ENCODE measurements at regions not wholly inside any gene's neighbourhood (a gene's known extent, or its start where the extent isn't known, plus 50 kb on each side); places are given as distances from the start of the nearest gene placed in this dataset.
"Not testable (repeated sequence)": the region's sequence is repeated elsewhere in the genome, so short reads cannot be mapped to it uniquely, and the experiment has no call there.

DNA sequence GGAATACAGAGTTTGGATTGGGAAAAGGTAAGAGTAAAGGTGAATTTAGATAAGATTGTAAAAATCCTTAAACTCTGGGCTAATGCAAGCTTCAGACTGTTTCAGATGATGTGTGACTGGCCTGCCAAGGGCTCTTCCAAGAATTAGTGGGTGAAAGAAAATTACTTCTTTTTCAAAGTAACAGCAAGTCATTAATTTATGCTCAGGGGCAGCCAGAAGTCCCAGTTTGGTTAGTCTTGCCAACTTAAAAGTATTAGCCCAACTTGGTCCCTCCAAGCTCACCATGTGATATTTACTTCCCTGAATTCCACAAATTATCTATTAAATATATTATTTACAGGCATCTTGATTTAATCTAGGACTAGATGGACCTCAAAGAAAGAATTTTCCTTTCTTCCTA is 947.8 kb downstream of the NR2F1-AS1 start:
- Mint-ChIP-seq H3K27ac (ENCODE audit: unreplicated experiment) (no peak overlapping the region), H3K4me1 (ENCODE audit: low read depth, unreplicated experiment) (peaks cover 13% of the 10 kb centered on the region), H3K27me3 (ENCODE audit: unreplicated experiment) (no peaks in the 10 kb centered on the region), H3K4me3 (ENCODE audit: unreplicated experiment) (no peak overlapping the region), H3K36me3 (ENCODE audit: unreplicated experiment) (no peaks in the 10 kb centered on the region), H3K9me3 (ENCODE audit: unreplicated experiment) (no peaks in the 10 kb centered on the region)
- no peak for DNase-seq
- TF ChIP-seq, protein P1, sequence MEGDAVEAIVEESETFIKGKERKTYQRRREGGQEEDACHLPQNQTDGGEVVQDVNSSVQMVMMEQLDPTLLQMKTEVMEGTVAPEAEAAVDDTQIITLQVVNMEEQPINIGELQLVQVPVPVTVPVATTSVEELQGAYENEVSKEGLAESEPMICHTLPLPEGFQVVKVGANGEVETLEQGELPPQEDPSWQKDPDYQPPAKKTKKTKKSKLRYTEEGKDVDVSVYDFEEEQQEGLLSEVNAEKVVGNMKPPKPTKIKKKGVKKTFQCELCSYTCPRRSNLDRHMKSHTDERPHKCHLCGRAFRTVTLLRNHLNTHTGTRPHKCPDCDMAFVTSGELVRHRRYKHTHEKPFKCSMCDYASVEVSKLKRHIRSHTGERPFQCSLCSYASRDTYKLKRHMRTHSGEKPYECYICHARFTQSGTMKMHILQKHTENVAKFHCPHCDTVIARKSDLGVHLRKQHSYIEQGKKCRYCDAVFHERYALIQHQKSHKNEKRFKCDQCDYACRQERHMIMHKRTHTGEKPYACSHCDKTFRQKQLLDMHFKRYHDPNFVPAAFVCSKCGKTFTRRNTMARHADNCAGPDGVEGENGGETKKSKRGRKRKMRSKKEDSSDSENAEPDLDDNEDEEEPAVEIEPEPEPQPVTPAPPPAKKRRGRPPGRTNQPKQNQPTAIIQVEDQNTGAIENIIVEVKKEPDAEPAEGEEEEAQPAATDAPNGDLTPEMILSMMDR (IDR thresholded peaks at IDR 0.05; ENCODE audit: partially characterized antibody, unreplicated experiment) = no peak

DNA sequence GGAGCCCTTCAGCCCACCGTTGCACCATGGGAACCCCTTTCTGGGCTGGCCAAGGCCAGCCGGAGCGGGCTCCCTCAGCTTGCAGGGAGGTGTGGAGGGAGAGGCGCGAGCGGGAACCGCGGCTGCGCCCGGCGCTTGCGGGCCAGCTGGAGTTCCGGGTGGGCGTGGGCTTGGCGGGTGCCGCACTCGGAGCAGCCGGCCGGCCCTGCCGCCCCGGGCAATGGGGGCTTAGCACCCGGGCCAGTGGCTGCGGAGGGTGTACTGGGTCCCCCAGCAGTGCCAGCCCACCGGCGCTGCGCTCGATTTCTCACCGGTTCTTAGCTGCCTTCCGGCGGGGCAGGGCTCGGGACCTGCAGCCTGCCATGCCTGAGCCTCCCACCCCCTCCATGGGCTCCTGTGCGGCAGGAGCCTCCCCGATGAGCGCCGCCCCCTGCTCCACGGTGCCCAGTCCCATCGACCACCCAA is 949.8 kb downstream of the NR2F1-AS1 start:
- not testable (repeated sequence) for H3K9me3 Mint-ChIP-seq (ENCODE audit: unreplicated experiment); H3K27ac Mint-ChIP-seq (ENCODE audit: unreplicated experiment); DNase-seq; H3K27me3 Mint-ChIP-seq (ENCODE audit: unreplicated experiment); H3K36me3 Mint-ChIP-seq (ENCODE audit: unreplicated experiment); H3K4me3 Mint-ChIP-seq (ENCODE audit: unreplicated experiment)
- peaks cover 13% of the 10 kb centered on the region for H3K4me1 Mint-ChIP-seq (ENCODE audit: low read depth, unreplicated experiment)

DNA sequence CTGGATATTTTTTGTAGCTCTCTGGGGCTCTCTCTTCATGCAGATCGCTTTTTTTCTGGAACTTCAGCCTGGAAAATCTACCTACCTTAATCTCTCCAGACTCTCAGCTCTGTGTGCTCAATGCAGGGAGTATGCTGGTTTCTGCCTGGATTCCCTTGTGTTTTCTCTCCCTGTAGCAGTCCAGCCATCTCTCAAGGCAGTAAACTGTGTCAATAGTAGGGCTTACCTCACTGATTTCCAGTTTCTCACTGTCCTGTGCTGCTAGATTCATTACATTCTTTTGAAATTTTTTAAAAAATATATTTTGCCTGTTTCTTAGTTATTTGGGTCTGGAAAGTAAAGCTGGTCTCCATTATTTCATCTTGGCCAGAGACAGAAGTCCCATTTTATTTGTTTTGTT is 951.4 kb downstream of the NR2F1-AS1 start:
- TF ChIP-seq, protein P1 (IDR thresholded peaks at IDR 0.05; ENCODE audit: partially characterized antibody, unreplicated experiment) = no peak
- H3K27me3 Mint-ChIP-seq (ENCODE audit: unreplicated experiment) = no peaks in the 10 kb centered on the region
- no peak for DNase-seq
- H3K4me1 Mint-ChIP-seq (ENCODE audit: low read depth, unreplicated experiment) = peaks cover 9% of the 10 kb centered on the region
- no peak overlapping the region for H3K27ac Mint-ChIP-seq (ENCODE audit: unreplicated experiment)
- no peak overlapping the region for H3K4me3 Mint-ChIP-seq (ENCODE audit: unreplicated experiment)
- H3K36me3 Mint-ChIP-seq (ENCODE audit: unreplicated experiment) = no peaks in the 10 kb centered on the region
- H3K9me3 Mint-ChIP-seq (ENCODE audit: unreplicated experiment) = no peaks in the 10 kb centered on the region

DNA sequence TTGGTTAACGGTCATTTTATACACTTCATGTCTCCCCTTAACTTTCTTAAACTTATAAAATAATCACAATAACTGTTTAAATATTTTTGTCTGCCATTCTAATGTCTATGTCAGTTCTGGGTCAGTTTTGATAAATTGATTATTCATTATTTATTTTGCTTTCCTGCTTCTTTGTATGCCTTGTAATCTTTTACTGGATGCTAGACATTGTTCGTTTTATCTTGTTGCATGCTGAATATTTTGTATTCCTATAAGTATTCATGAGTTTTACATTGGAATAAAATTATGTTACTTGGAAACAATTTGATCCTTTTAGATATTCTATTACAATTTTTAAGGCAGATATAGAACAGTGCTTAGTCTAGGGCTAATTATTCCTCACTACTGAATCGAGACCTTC is 952.0 kb downstream of the NR2F1-AS1 start:
- TF ChIP-seq, protein P1 (IDR thresholded peaks at IDR 0.05; ENCODE audit: partially characterized antibody, unreplicated experiment) = no peak
- peaks cover 4% of the 10 kb centered on the region for H3K4me1 Mint-ChIP-seq (ENCODE audit: low read depth, unreplicated experiment)

DNA sequence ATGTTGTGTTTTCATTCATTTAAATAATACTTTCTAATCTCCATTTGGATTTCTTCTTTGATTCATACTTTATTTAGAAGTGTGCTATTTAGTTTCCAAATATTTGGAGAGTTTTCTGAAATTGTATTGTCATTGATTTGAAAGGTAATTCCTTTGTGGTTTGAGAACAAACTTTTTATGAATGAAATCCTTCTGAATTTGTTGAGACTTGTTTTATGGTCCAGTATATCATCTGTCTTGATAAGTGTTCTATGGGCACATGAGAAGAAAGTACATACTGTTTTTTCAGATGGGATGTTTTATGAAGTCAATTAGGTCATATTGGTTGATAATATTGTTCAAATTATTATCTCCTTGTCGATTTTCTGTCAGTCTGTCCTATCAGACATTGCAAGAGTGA is 953.8 kb downstream of the NR2F1-AS1 start:
- no peak for DNase-seq
- H3K4me1 Mint-ChIP-seq (ENCODE audit: low read depth, unreplicated experiment) = no peaks in the 10 kb centered on the region

More for the DNA sequence above, 952.0 kb downstream of the NR2F1-AS1 start:
- Mint-ChIP-seq H3K27ac (ENCODE audit: unreplicated experiment) (no peak overlapping the region), H3K9me3 (ENCODE audit: unreplicated experiment) (no peaks in the 10 kb centered on the region), H3K36me3 (ENCODE audit: unreplicated experiment) (no peaks in the 10 kb centered on the region), H3K27me3 (ENCODE audit: unreplicated experiment) (no peaks in the 10 kb centered on the region), H3K4me3 (ENCODE audit: unreplicated experiment) (no peak overlapping the region)
- DNase-seq = no peak

More for the DNA sequence above, 953.8 kb downstream of the NR2F1-AS1 start:
- no peak overlapping the region for H3K27ac Mint-ChIP-seq (ENCODE audit: unreplicated experiment)
- no peaks in the 10 kb centered on the region for H3K27me3 Mint-ChIP-seq (ENCODE audit: unreplicated experiment)
- H3K9me3 Mint-ChIP-seq (ENCODE audit: unreplicated experiment) = no peaks in the 10 kb centered on the region
- TF ChIP-seq, protein P1 (IDR thresholded peaks at IDR 0.05; ENCODE audit: partially characterized antibody, unreplicated experiment) = no peak
- H3K4me3 Mint-ChIP-seq (ENCODE audit: unreplicated experiment) = no peak overlapping the region
- H3K36me3 Mint-ChIP-seq (ENCODE audit: unreplicated experiment) = no peaks in the 10 kb centered on the region

Data from glutamatergic neuron (in vitro differentiated cells).